H1 (cell line): ENCODE measurements at regions not wholly inside any gene's neighbourhood (a gene's known extent, or its start where the extent isn't known, plus 50 kb on each side); places are given as distances from the start of the nearest gene placed in this dataset.

Experiments
- CTCF ChIA-PET: fragments of 300-600 bp; sonication (Branson Sonifier 250); formaldehyde crosslinking; loops from one replicate; lab custom pipeline; 2021; ENCODE audit not compliant: partially characterized antibody; lab: Charles Lee
- POLR2A ChIA-PET: fragments of 300-600 bp; sonication (Branson Sonifier 250); formaldehyde crosslinking; loops from one replicate; lab custom pipeline; 2021; ENCODE audit warnings: inconsistent platforms; ENCODE audit not compliant: partially characterized antibody; lab: Charles Lee
- DNase-seq, 2 experiments: peaks; one replicate each; pipeline versions ENCODE4 v3.0.0 to v3.0.0-alpha.2; 2010 to 2022; ENCODE audit warnings: low spot score in 2 of 2, low read depth in 1 of 2, mixed read lengths in 1 of 2
- FAIRE-seq: peaks from 2 replicates; lab custom pipeline; 2011; peaks lifted over from hg19 to GRCh38; lab: Jason Lieb, UNC
- H2AFZ ChIP-seq: 2 replicates; pipeline ENCODE4 v1.8.1; 2012; ENCODE audit warnings: low read length, inconsistent platforms
- H2AK5ac ChIP-seq: 2 replicates; pipeline ENCODE4 v1.6.1; 2013; ENCODE audit warnings: low read depth, low read length
- H2BK120ac ChIP-seq: replicated peaks from 2 replicates; pipeline ENCODE3; 2013; ENCODE audit warnings: low read depth, low read length, inconsistent platforms
- H2BK12ac ChIP-seq: 2 replicates; pipeline ENCODE4 v1.6.1; 2013; ENCODE audit warnings: low read depth, low read length
- H2BK15ac ChIP-seq: 2 replicates; pipeline ENCODE4 v1.6.1; 2013; ENCODE audit warnings: low read length
- H2BK20ac ChIP-seq: 2 replicates; pipeline ENCODE4 v1.6.1; 2013; ENCODE audit warnings: low read length
- H2BK5ac ChIP-seq: 2 replicates; pipeline ENCODE4 v1.6.1; 2013; ENCODE audit warnings: low read depth, low read length
- H3K14ac ChIP-seq: 2 replicates; pipeline ENCODE4 v1.6.1; 2013; ENCODE audit warnings: inconsistent platforms; ENCODE audit not compliant: insufficient read length
- H3K18ac ChIP-seq: 2 replicates; pipeline ENCODE4 v1.6.1; 2013; ENCODE audit warnings: low read length; ENCODE audit errors: extremely low read depth
- H3K23ac ChIP-seq: 2 replicates; pipeline ENCODE4 v1.6.1; 2013; ENCODE audit warnings: inconsistent platforms; ENCODE audit not compliant: insufficient read length
- H3K23me2 ChIP-seq: 2 replicates; pipeline ENCODE4 v1.6.1; 2013; ENCODE audit warnings: low read depth, low read length
- H3K27ac ChIP-seq: 2 replicates; pipeline ENCODE4 v1.6.1; 2011; ENCODE audit warnings: low read depth, low read length, inconsistent platforms
- H3K27me3 ChIP-seq, 4 experiments: replicated peaks in 1 of 4; 1 replicate in 1 of 4; 2 replicates in 3 of 4; pipeline versions ENCODE4 v1.6.1 to v1.8.1; 2011 to 2013; ENCODE audit warnings: low read length in 3 of 4, mild to moderate bottlenecking in 3 of 4, inconsistent platforms in 2 of 4, mixed read lengths in 2 of 4, moderate library complexity in 1 of 4; ENCODE audit not compliant: control insufficient read depth in 3 of 4, insufficient read depth in 3 of 4; ENCODE audit errors: extremely low read depth in 1 of 4
- H3K36me3 ChIP-seq, 4 experiments: 2 replicates each; pipeline versions ENCODE4 v1.6.1 to v1.8.1; 2011 to 2013; ENCODE audit warnings: mild to moderate bottlenecking in 4 of 4, low read length in 3 of 4, moderate library complexity in 2 of 4, control low read depth in 1 of 4, inconsistent platforms in 1 of 4; ENCODE audit not compliant: insufficient read depth in 4 of 4, control insufficient read depth in 2 of 4
- H3K4ac ChIP-seq: replicated peaks from 2 replicates; pipeline ENCODE3; 2013; ENCODE audit warnings: low read length, low read depth, mixed read lengths, inconsistent platforms; ENCODE audit not compliant: insufficient read length
- H3K4me1 ChIP-seq, 4 experiments: replicated peaks in 1 of 4; 1 replicate in 1 of 4; 2 replicates in 3 of 4; pipeline versions ENCODE4 v1.6.1 to v1.8.1; 2011 to 2013; ENCODE audit warnings: low read length in 3 of 4, inconsistent platforms in 2 of 4, mixed read lengths in 1 of 4; ENCODE audit not compliant: insufficient read depth in 4 of 4, control insufficient read depth in 3 of 4
- H3K4me2 ChIP-seq, 2 experiments: 2 replicates each; pipeline versions ENCODE4 v1.6.1 to v1.8.1; 2011 to 2013; ENCODE audit warnings: low read depth in 2 of 2, low read length in 2 of 2, control low read depth in 1 of 2, inconsistent platforms in 1 of 2, mild to moderate bottlenecking in 1 of 2; ENCODE audit not compliant: insufficient read depth in 1 of 2
- H3K4me3 ChIP-seq, 4 experiments: fragments of 200-600, 300-600 bp in 1 of 4; sonication (generic), shearing (Covaris generic), sonication (Bioruptor Twin) in 1 of 4; 2 replicates each; pipeline versions ENCODE4 v1.5.1 to v1.8.1; 2011 to 2016; ENCODE audit warnings: low read length in 4 of 4, low read depth in 3 of 4, control low read depth in 2 of 4, inconsistent platforms in 2 of 4, mild to moderate bottlenecking in 2 of 4, mixed read lengths in 1 of 4, moderate library complexity in 1 of 4; ENCODE audit not compliant: insufficient read depth in 2 of 4; ENCODE audit errors: extremely low read depth in 1 of 4
- H3K56ac ChIP-seq: replicated peaks from 2 replicates; pipeline ENCODE3; 2013; ENCODE audit warnings: low read depth, mild to moderate bottlenecking, mixed read lengths, low read length, inconsistent platforms; ENCODE audit not compliant: insufficient read length
- H3K79me1 ChIP-seq: 2 replicates; pipeline ENCODE4 v1.6.1; 2013; ENCODE audit warnings: low read depth, low read length, control low read depth
- H3K79me2 ChIP-seq, 2 experiments: 2 replicates each; pipeline versions ENCODE4 v1.6.1 to v1.8.1; 2012 to 2013; ENCODE audit warnings: low read length in 2 of 2, mild to moderate bottlenecking in 2 of 2, inconsistent platforms in 1 of 2; ENCODE audit not compliant: insufficient read depth in 2 of 2, control insufficient read depth in 1 of 2
- H3K9ac ChIP-seq, 4 experiments: replicated peaks in 1 of 4; 1 replicate in 1 of 4; 2 replicates in 3 of 4; pipeline versions ENCODE4 v1.6.1 to v1.8.1; 2011 to 2013; ENCODE audit warnings: low read depth in 3 of 4, low read length in 3 of 4, control low read depth in 2 of 4, mild to moderate bottlenecking in 2 of 4, moderate library complexity in 2 of 4, inconsistent platforms in 1 of 4; ENCODE audit errors: extremely low read depth in 1 of 4
- H3K9me3 ChIP-seq, 2 experiments: 2 replicates each; pipeline versions ENCODE4 v1.6.1 to v1.8.1; 2012 to 2013; ENCODE audit warnings: mild to moderate bottlenecking in 2 of 2, moderate library complexity in 2 of 2, control low read depth in 1 of 2, inconsistent platforms in 1 of 2, low read depth in 1 of 2, low read length in 1 of 2, mixed read lengths in 1 of 2; ENCODE audit not compliant: insufficient read depth in 2 of 2
- H4K20me1 ChIP-seq, 2 experiments: replicated peaks in 1 of 2; 2 replicates each; pipeline versions ENCODE3 to v1.8.1; 2011 to 2013; ENCODE audit warnings: inconsistent platforms in 2 of 2, low read length in 2 of 2, mild to moderate bottlenecking in 1 of 2; ENCODE audit not compliant: insufficient read depth in 2 of 2, control insufficient read depth in 1 of 2
- H4K5ac ChIP-seq: 2 replicates; pipeline ENCODE4 v1.6.1; 2013; ENCODE audit warnings: low read length, low read depth, mixed read lengths, inconsistent platforms; ENCODE audit not compliant: insufficient read length
- H4K8ac ChIP-seq: 2 replicates; pipeline ENCODE4 v1.8.0; 2013; ENCODE audit warnings: mild to moderate bottlenecking, moderate library complexity, low read length, inconsistent platforms; ENCODE audit not compliant: insufficient read depth; ENCODE audit errors: extremely low read depth
- H4K91ac ChIP-seq: replicated peaks from 2 replicates; pipeline ENCODE3; 2013; ENCODE audit warnings: low read length, mixed read lengths, inconsistent platforms; ENCODE audit not compliant: insufficient read length
- BRCA1 ChIP-seq: IDR thresholded peaks from 2 replicates; pipeline ENCODE4 v1.6.1; 2012; ENCODE audit warnings: low read depth, low read length, improper control_type of control experiment
- CHD1 ChIP-seq: IDR thresholded peaks from 2 replicates; pipeline ENCODE4 v1.6.1; 2012; ENCODE audit warnings: low read depth, low read length, improper control_type of control experiment
- CREB1 ChIP-seq: IDR thresholded peaks from 2 replicates; pipeline ENCODE4 v1.6.1; 2012; ENCODE audit warnings: inconsistent platforms
- EP300 ChIP-seq, 2 experiments: IDR thresholded peaks; 1 replicate in 1 of 2; 2 replicates in 1 of 2; pipeline ENCODE4 v1.6.1; 2011 to 2012; ENCODE audit warnings: low read depth in 2 of 2, low read length in 2 of 2, mild to moderate bottlenecking in 2 of 2, borderline replicate concordance in 1 of 2, inconsistent platforms in 1 of 2, moderate library complexity in 1 of 2
- HDAC2 ChIP-seq, 2 experiments: fragments of 300-600 bp in 1 of 2; sonication (generic) in 1 of 2; IDR thresholded peaks; 2 replicates each; pipeline ENCODE4 v1.6.1; 2011 to 2012; ENCODE audit warnings: low read depth in 2 of 2, low read length in 2 of 2, mild to moderate bottlenecking in 2 of 2, moderate library complexity in 2 of 2, borderline replicate concordance in 1 of 2, inconsistent platforms in 1 of 2
- NRF1 ChIP-seq: IDR thresholded peaks from 2 replicates; pipeline ENCODE4 v1.6.1; 2011; ENCODE audit warnings: mild to moderate bottlenecking, low read depth, low read length, improper control_type of control experiment
- RFX5 ChIP-seq: IDR thresholded peaks from 2 replicates; pipeline ENCODE4 v1.6.1; 2011; ENCODE audit warnings: low read depth, low read length, improper control_type of control experiment, borderline replicate concordance
- RXRA ChIP-seq: IDR thresholded peaks from 2 replicates; pipeline ENCODE4 v1.6.1; 2011; ENCODE audit warnings: low read depth, mild to moderate bottlenecking, low read length, moderate library complexity; ENCODE audit not compliant: insufficient read depth
- SP4 ChIP-seq: IDR thresholded peaks from 2 replicates; pipeline ENCODE4 v1.6.1; 2012; ENCODE audit warnings: low read length, inconsistent platforms
- TEAD4 ChIP-seq: IDR thresholded peaks from 2 replicates; pipeline ENCODE4 v1.6.1; 2012; ENCODE audit warnings: low read depth, low read length, inconsistent platforms, mixed read lengths
- WGBS, 2 experiments: shearing (Covaris generic) in 1 of 2; methylation state at CpG; one replicate each; pipeline versions ENCODE4 v1.1.6 to v1.1.7; 2013 to 2015; ENCODE audit warnings: low lambda C conversion rate in 2 of 2, mixed read lengths in 2 of 2, inconsistent platforms in 1 of 2, low coverage in 1 of 2, missing lambda C conversion rate in 1 of 2; ENCODE audit not compliant: insufficient replicate concordance in 2 of 2, insufficient coverage in 1 of 2, insufficient read length in 1 of 2; ENCODE audit errors: extremely low coverage in 1 of 2, missing lambda C conversion rate in 1 of 2; 5-methylcytosine and 5-hydroxymethylcytosine counted together
- TF ChIP-seq, protein P1 (sequence below): IDR thresholded peaks from 2 replicates; pipeline ENCODE4 v1.6.1; 2012; ENCODE audit warnings: low read length, inconsistent platforms

DNA sequence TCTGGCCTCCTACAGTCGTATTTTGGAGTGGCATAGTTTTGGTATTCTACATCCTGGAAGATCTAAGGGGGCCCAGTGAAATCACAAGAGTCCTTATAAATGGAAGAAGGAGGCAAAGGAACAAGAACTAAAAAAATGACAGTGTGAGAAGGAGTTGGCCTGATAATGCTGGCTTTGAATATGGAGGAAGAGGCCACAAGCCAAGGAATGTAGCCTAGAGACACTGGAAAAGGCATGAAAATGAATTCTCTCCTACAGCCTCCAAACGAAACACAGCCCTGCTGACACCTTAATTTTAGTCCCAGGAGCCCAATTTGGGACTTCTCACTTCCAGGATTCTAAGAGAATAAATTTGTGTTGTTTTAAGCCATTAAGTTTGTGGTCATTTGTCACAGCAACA lies 54.6 kb upstream of the LIPC start:
- CTCF ChIA-PET = interaction anchor here (1.5 kb wide), 1 partner anchor 19 kb away, joined by 3 read pairs; no protein-coding TSS in a partner anchor
- no peak overlapping the region for H3K56ac ChIP-seq
- TF ChIP-seq TEAD4 (no peak), HDAC2 (IDR thresholded peaks at IDR 0.05; ENCODE audit: borderline replicate concordance in 1 of 2, low read depth in 2 of 2, low read length in 2 of 2) (no peak), SP4 (no peak), NRF1 (no peak), EP300 (IDR thresholded peaks at IDR 0.05; ENCODE audit: borderline replicate concordance in 1 of 2, low read depth in 2 of 2, low read length in 2 of 2) (no peak), CHD1 (no peak), CREB1 (no peak), RFX5 (no peak), RXRA (no peak), BRCA1 (no peak)
- TF ChIP-seq, protein P1, sequence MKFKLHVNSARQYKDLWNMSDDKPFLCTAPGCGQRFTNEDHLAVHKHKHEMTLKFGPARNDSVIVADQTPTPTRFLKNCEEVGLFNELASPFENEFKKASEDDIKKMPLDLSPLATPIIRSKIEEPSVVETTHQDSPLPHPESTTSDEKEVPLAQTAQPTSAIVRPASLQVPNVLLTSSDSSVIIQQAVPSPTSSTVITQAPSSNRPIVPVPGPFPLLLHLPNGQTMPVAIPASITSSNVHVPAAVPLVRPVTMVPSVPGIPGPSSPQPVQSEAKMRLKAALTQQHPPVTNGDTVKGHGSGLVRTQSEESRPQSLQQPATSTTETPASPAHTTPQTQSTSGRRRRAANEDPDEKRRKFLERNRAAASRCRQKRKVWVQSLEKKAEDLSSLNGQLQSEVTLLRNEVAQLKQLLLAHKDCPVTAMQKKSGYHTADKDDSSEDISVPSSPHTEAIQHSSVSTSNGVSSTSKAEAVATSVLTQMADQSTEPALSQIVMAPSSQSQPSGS = no peak

More for the DNA sequence above, 54.6 kb upstream of the LIPC start:
- Histone ChIP-seq H2BK20ac (no peak overlapping the region), H3K79me2 (no peaks in the 10 kb centered on the region), H3K9ac (no peak overlapping the region), H3K18ac (no peak overlapping the region), H3K79me1 (no peaks in the 10 kb centered on the region), H4K91ac (no peak overlapping the region), H3K27me3 (no peaks in the 10 kb centered on the region), H3K27ac (no peak overlapping the region), H2BK120ac (no peak overlapping the region), H2BK12ac (no peak overlapping the region), H3K9me3 (peaks cover 5 to 6% of the 10 kb centered on the region in 2 experiments; a peak in 2 of 4 replicates), H3K23me2 (no peaks in the 10 kb centered on the region), H3K14ac (no peak overlapping the region), H3K4me1 (no peaks in the 10 kb centered on the region), H2AK5ac (no peak overlapping the region), H2BK5ac (no peak overlapping the region), H2AFZ (no peak overlapping the region), H3K36me3 (no peaks in the 10 kb centered on the region), H3K4me3 (no peak overlapping the region), H4K5ac (no peak overlapping the region), H4K20me1 (no peaks in the 10 kb centered on the region), H3K4me2 (no peak overlapping the region), H2BK15ac (no peak overlapping the region), H4K8ac (no peak overlapping the region), H3K23ac (no peak overlapping the region), H3K4ac (no peak overlapping the region)
- DNase-seq (no peak), FAIRE-seq (no peak)
- POLR2A ChIA-PET = no interaction called here
- WGBS, 2 experiments = 86% methylated on average over 2 of the region's 2 CpGs; no CpG with 5 or more reads in 1 of the 2 experiments
